ENCODE measurements at regions not wholly inside any gene's neighbourhood (a gene's known extent, or its start where the extent isn't known, plus 50 kb on each side); places are given as distances from the start of the nearest gene placed in this dataset.

- CTCF ChIA-PET: no interaction called here
- intact Hi-C loops (cut with DNase I, micrococcal nuclease): no loop called here
These were observed 443.0 kb downstream of the PCDH10 start for GRCh38 chr4:133592106-133592505.

GRCh38 chr4:133588306-133588705 lies 439.2 kb downstream of the PCDH10 start:
- H3K27ac ChIP-seq (ENCODE audit: low read depth in 1 of 2, low read length in 2 of 2): no peak overlapping the region
- POLR2A ChIA-PET: no interaction called here
- Mint-ChIP-seq H3K36me3 (ENCODE audit: low read depth) (no peaks in the 10 kb centered on the region), H3K4me1 (ENCODE audit: low read depth) (no peaks in the 10 kb centered on the region), H3K27ac (no peak overlapping the region), H3K27me3 (no peaks in the 10 kb centered on the region), H3K4me3 (no peak overlapping the region), H3K9me3 (no peaks in the 10 kb centered on the region)
- no peak for DNase-seq
- CTCF ChIA-PET: no interaction called here
- H3K36me3 ChIP-seq (ENCODE audit: insufficient read depth, low read length): no peaks in the 10 kb centered on the region
- no peaks in the 10 kb centered on the region for H3K27me3 ChIP-seq (ENCODE audit: control insufficient read depth in 1 of 2, insufficient read depth in 2 of 2, low read length in 2 of 2)
- no peak for TF ChIP-seq CTCF (IDR thresholded peaks at IDR 0.05)
- H3K9me3 ChIP-seq (ENCODE audit: control insufficient read depth in 1 of 2, insufficient read depth in 1 of 2, low read length in 2 of 2): peaks cover 8 to 21% of the 10 kb centered on the region in 2 experiments
- H3K4me1 ChIP-seq (ENCODE audit: insufficient read depth, low read length): no peaks in the 10 kb centered on the region
- H3K4me3 ChIP-seq (ENCODE audit: low read length): no peak overlapping the region
- intact Hi-C loops (cut with DNase I, micrococcal nuclease): no loop called here
- ATAC-seq (ENCODE audit: poor library complexity): no peak

More at GRCh38 chr4:133592106-133592505, 443.0 kb downstream of the PCDH10 start:
- Histone ChIP-seq H3K27ac (ENCODE audit: low read depth in 1 of 2, low read length in 2 of 2) (no peak overlapping the region), H3K27me3 (ENCODE audit: control insufficient read depth in 1 of 2, insufficient read depth in 2 of 2, low read length in 2 of 2) (no peaks in the 10 kb centered on the region), H3K4me3 (ENCODE audit: low read length) (no peak overlapping the region), H3K9me3 (ENCODE audit: control insufficient read depth in 1 of 2, insufficient read depth in 1 of 2, low read length in 2 of 2) (peaks cover 3 to 8% of the 10 kb centered on the region in 2 experiments), H3K4me1 (ENCODE audit: insufficient read depth, low read length) (no peaks in the 10 kb centered on the region), H3K36me3 (ENCODE audit: insufficient read depth, low read length) (no peaks in the 10 kb centered on the region)
- no peak for TF ChIP-seq CTCF (IDR thresholded peaks at IDR 0.05)
- H3K4me3 Mint-ChIP-seq: no peak overlapping the region
- no peak overlapping the region for H3K27ac Mint-ChIP-seq
- POLR2A ChIA-PET: no interaction called here
- H3K9me3 Mint-ChIP-seq: no peaks in the 10 kb centered on the region
- H3K27me3 Mint-ChIP-seq: no peaks in the 10 kb centered on the region
- no peaks in the 10 kb centered on the region for H3K36me3 Mint-ChIP-seq (ENCODE audit: low read depth)
- ATAC-seq (ENCODE audit: poor library complexity) (no peak), DNase-seq (no peak)
- no peaks in the 10 kb centered on the region for H3K4me1 Mint-ChIP-seq (ENCODE audit: low read depth)

GRCh38 chr4:133585323-133585722 lies 436.2 kb downstream of the PCDH10 start:
- no peak overlapping the region for H3K4me3 Mint-ChIP-seq
- Histone ChIP-seq H3K9me3 (ENCODE audit: control insufficient read depth in 1 of 2, insufficient read depth in 1 of 2, low read length in 2 of 2) (peaks cover 8 to 20% of the 10 kb centered on the region in 2 experiments), H3K36me3 (ENCODE audit: insufficient read depth, low read length) (no peaks in the 10 kb centered on the region), H3K4me3 (ENCODE audit: low read length) (no peak overlapping the region), H3K4me1 (ENCODE audit: insufficient read depth, low read length) (no peaks in the 10 kb centered on the region), H3K27me3 (ENCODE audit: control insufficient read depth in 1 of 2, insufficient read depth in 2 of 2, low read length in 2 of 2) (no peaks in the 10 kb centered on the region), H3K27ac (ENCODE audit: low read depth in 1 of 2, low read length in 2 of 2) (no peak overlapping the region)
- no peak for TF ChIP-seq CTCF (IDR thresholded peaks at IDR 0.05)
- intact Hi-C loops (cut with DNase I, micrococcal nuclease): no loop called here
- POLR2A ChIA-PET: no interaction called here
- no peak for DNase-seq
- no peaks in the 10 kb centered on the region for H3K9me3 Mint-ChIP-seq
- H3K27me3 Mint-ChIP-seq: no peaks in the 10 kb centered on the region
- no peak overlapping the region for H3K27ac Mint-ChIP-seq
- CTCF ChIA-PET: no interaction called here
- ATAC-seq (ENCODE audit: poor library complexity): no peak
- no peaks in the 10 kb centered on the region for H3K4me1 Mint-ChIP-seq (ENCODE audit: low read depth)
- H3K36me3 Mint-ChIP-seq (ENCODE audit: low read depth): no peaks in the 10 kb centered on the region
